SK-N-SH (cell line): ENCODE measurements at regions not wholly inside any gene's neighbourhood (a gene's known extent, or its start where the extent isn't known, plus 50 kb on each side); places are given as distances from the start of the nearest gene placed in this dataset.

ENCODE experiments used
- MXI1 ChIP-seq: IDR thresholded peaks from 2 replicates; pipeline ENCODE4 v1.6.1; 2012; ENCODE audit warnings: mild to moderate bottlenecking, low read depth, low read length, improper control_type of control experiment
- RXRA ChIP-seq: IDR thresholded peaks from 2 replicates; pipeline ENCODE4 v1.4.0; 2012; ENCODE audit warnings: low read depth, mild to moderate bottlenecking, borderline replicate concordance

GRCh38 chr1:225724251-225724650, 53.4 kb upstream of the SRP9 start (continued):
- no peak for TF ChIP-seq RXRA
- no peak for TF ChIP-seq MXI1
